ENCODE measurements at regions not wholly inside any gene's neighbourhood (a gene's known extent, or its start where the extent isn't known, plus 50 kb on each side); places are given as distances from the start of the nearest gene placed in this dataset.

- DNase-seq = no peak
Observed at GRCh38 chr10:60465801-60466200, 76.1 kb upstream of the ANK3 start.

- no peak for DNase-seq
Observed at GRCh38 chr10:60464659-60465058, 75.0 kb upstream of the ANK3 start.

- no peak for DNase-seq
Observed at GRCh38 chr10:60463746-60464145, 74.1 kb upstream of the ANK3 start.

GRCh38 chr10:60461688-60462087 is 72.0 kb upstream of the ANK3 start:
- DNase-seq = no peak

- DNase-seq = no peak
Observed at GRCh38 chr10:60459701-60460457, 70.2 kb upstream of the ANK3 start.

- no peak for DNase-seq
Observed at GRCh38 chr10:60456053-60456452, 66.4 kb upstream of the ANK3 start.

- DNase-seq = no peak
Observed at GRCh38 chr10:60454336-60454735, 64.7 kb upstream of the ANK3 start.

- DNase-seq = no peak
Observed at GRCh38 chr10:60453036-60453435, 63.4 kb upstream of the ANK3 start.

- DNase-seq = no peak
Observed at GRCh38 chr10:60450291-60450690, 60.6 kb upstream of the ANK3 start.

GRCh38 chr10:60448246-60448645 is 58.6 kb upstream of the ANK3 start:
- no peak for DNase-seq

GRCh38 chr10:60446851-60447250 is 57.2 kb upstream of the ANK3 start:
- DNase-seq = no peak

GRCh38 chr10:60446070-60446833 is 56.6 kb upstream of the ANK3 start:
- DNase-seq = no peak

- DNase-seq = no peak
Observed at GRCh38 chr10:60444494-60445064, 54.9 kb upstream of the ANK3 start.

- no peak for DNase-seq
Observed at GRCh38 chr10:60443346-60443745, 53.7 kb upstream of the ANK3 start.

- DNase-seq = no peak
Observed at GRCh38 chr10:60441515-60441914, 51.8 kb upstream of the ANK3 start.

GRCh38 chr10:60439641-60440040 is 50.0 kb upstream of the ANK3 start:
- DNase-seq = no peak

Data from hindlimb muscle (tissue), 1 donor.